Mesendoderm (in vitro differentiated cells): ENCODE measurements at regions not wholly inside any gene's neighbourhood (a gene's known extent, or its start where the extent isn't known, plus 50 kb on each side); places are given as distances from the start of the nearest gene placed in this dataset.

Experiments used
- DNase-seq: peaks from one replicate; pipeline ENCODE4 v3.0.0; 2013
- H2AK5ac ChIP-seq: 2 replicates; pipeline ENCODE4 v1.6.1; 2013; ENCODE audit warnings: low read length, inconsistent platforms
- H2BK120ac ChIP-seq: 2 replicates; pipeline ENCODE4 v1.6.1; 2013; ENCODE audit warnings: low read depth, mild to moderate bottlenecking, low read length, moderate library complexity, mixed read lengths
- H2BK15ac ChIP-seq: replicated peaks from 2 replicates; pipeline ENCODE4 v1.6.1; 2013; ENCODE audit warnings: low read depth, mild to moderate bottlenecking, moderate library complexity
- H2BK5ac ChIP-seq: 2 replicates; pipeline ENCODE4 v1.6.1; 2013; ENCODE audit warnings: low read length, inconsistent platforms
- H3K18ac ChIP-seq: 2 replicates; pipeline ENCODE4 v1.6.1; 2013; ENCODE audit warnings: mild to moderate bottlenecking, low read length, mixed read lengths
- H3K23ac ChIP-seq: one replicate; pipeline ENCODE4 v1.6.1; 2013; ENCODE audit warnings: low read length
- H3K27ac ChIP-seq: 2 replicates; pipeline ENCODE4 v1.5.1; 2013; ENCODE audit warnings: low read depth, mild to moderate bottlenecking, inconsistent platforms, low read length, moderate library complexity
- H3K27me3 ChIP-seq: 2 replicates; pipeline ENCODE4 v1.6.1; 2013; ENCODE audit warnings: low read length, control low read depth, mild to moderate bottlenecking, inconsistent platforms; ENCODE audit not compliant: insufficient read depth, poor library complexity
- H3K36me3 ChIP-seq: 2 replicates; pipeline ENCODE4 v1.6.1; 2013; ENCODE audit warnings: low read length, inconsistent platforms; ENCODE audit not compliant: control insufficient read depth, insufficient read depth
- H3K4ac ChIP-seq: one replicate; pipeline ENCODE4 v1.6.1; 2013; ENCODE audit warnings: low read depth, mild to moderate bottlenecking, low read length, moderate library complexity
- H3K4me1 ChIP-seq: 2 replicates; pipeline ENCODE4 v1.6.1; 2013; ENCODE audit warnings: low read depth, low read length, inconsistent platforms; ENCODE audit not compliant: control insufficient read depth
- H3K4me2 ChIP-seq: 2 replicates; pipeline ENCODE4 v1.6.1; 2013; ENCODE audit warnings: low read length
- H3K4me3 ChIP-seq: 2 replicates; pipeline ENCODE4 v1.5.1; 2013; ENCODE audit warnings: mild to moderate bottlenecking, low read length
- H3K56ac ChIP-seq: one replicate; pipeline ENCODE4 v1.6.1; 2013; ENCODE audit warnings: low read length
- H3K79me1 ChIP-seq: 2 replicates; pipeline ENCODE4 v1.6.1; 2013; ENCODE audit warnings: low read length, inconsistent platforms
- H3K79me2 ChIP-seq: 2 replicates; pipeline ENCODE4 v1.6.1; 2013; ENCODE audit warnings: mild to moderate bottlenecking, low read length; ENCODE audit not compliant: control insufficient read depth, insufficient read depth
- H3K9ac ChIP-seq: 2 replicates; pipeline ENCODE4 v1.6.1; 2013; ENCODE audit warnings: low read length, inconsistent platforms
- H4K5ac ChIP-seq: one replicate; pipeline ENCODE4 v1.6.1; 2013; ENCODE audit warnings: low read length
- H4K8ac ChIP-seq: one replicate; pipeline ENCODE4 v1.6.1; 2013; ENCODE audit warnings: low read depth, mild to moderate bottlenecking, control low read depth, low read length, moderate library complexity
- WGBS: extraction: QIAGEN DNeasy Blood & Tissue Kit; methylation state at CpG from one replicate; pipeline ENCODE4 v1.1.7; 2013; ENCODE audit warnings: low lambda C conversion rate, missing lambda C conversion rate; ENCODE audit not compliant: insufficient coverage; ENCODE audit errors: extremely low coverage; 5-methylcytosine and 5-hydroxymethylcytosine counted together

- no peaks in the 10 kb centered on the region for H3K4me1 ChIP-seq
- H3K56ac ChIP-seq: no peak overlapping the region
- H4K5ac ChIP-seq: no peak overlapping the region
- no peak overlapping the region for H3K23ac ChIP-seq
- no peak overlapping the region for H3K18ac ChIP-seq
- no peak overlapping the region for H2BK120ac ChIP-seq
- DNase-seq: no peak
- H3K4me2 ChIP-seq: no peak overlapping the region
- WGBS: no CpG with 5 or more reads among the region's 3 CpGs
- no peaks in the 10 kb centered on the region for H3K79me1 ChIP-seq
- H3K36me3 ChIP-seq: no peaks in the 10 kb centered on the region
- no peak overlapping the region for H2BK5ac ChIP-seq
- H3K9ac ChIP-seq: no peak overlapping the region
- H3K4me3 ChIP-seq: no peak overlapping the region
- H2BK15ac ChIP-seq: no peak overlapping the region
- H2AK5ac ChIP-seq: no peak overlapping the region
- H3K79me2 ChIP-seq: no peaks in the 10 kb centered on the region
- H4K8ac ChIP-seq: no peak overlapping the region
- no peak overlapping the region for H3K27ac ChIP-seq
- no peak overlapping the region for H3K4ac ChIP-seq
- no peaks in the 10 kb centered on the region for H3K27me3 ChIP-seq
Observed at GRCh38 chr3:5675319-5675718, 487.8 kb downstream of the EDEM1 start.

GRCh38 chr3:5677555-5677954, 490.0 kb downstream of the EDEM1 start:
- no peak overlapping the region for H3K9ac ChIP-seq
- H3K27me3 ChIP-seq: no peaks in the 10 kb centered on the region
- H3K18ac ChIP-seq: no peak overlapping the region
- no CpG with 5 or more reads among the region's 6 CpGs for WGBS
- no peak overlapping the region for H4K5ac ChIP-seq
- DNase-seq: no peak
- H4K8ac ChIP-seq: no peak overlapping the region
- no peak overlapping the region for H2BK120ac ChIP-seq
- no peak overlapping the region for H3K23ac ChIP-seq
- no peaks in the 10 kb centered on the region for H3K4me1 ChIP-seq
- H3K56ac ChIP-seq: no peak overlapping the region
- H3K4me2 ChIP-seq: no peak overlapping the region
- H3K36me3 ChIP-seq: no peaks in the 10 kb centered on the region
- H2AK5ac ChIP-seq: no peak overlapping the region
- H3K79me1 ChIP-seq: no peaks in the 10 kb centered on the region
- H3K4ac ChIP-seq: no peak overlapping the region
- H3K79me2 ChIP-seq: no peaks in the 10 kb centered on the region
- no peak overlapping the region for H2BK5ac ChIP-seq
- no peak overlapping the region for H3K4me3 ChIP-seq
- no peak overlapping the region for H3K27ac ChIP-seq
- H2BK15ac ChIP-seq: no peak overlapping the region

GRCh38 chr3:5678248-5678647, 490.7 kb downstream of the EDEM1 start:
- H3K9ac ChIP-seq: no peak overlapping the region
- DNase-seq: no peak
- no peaks in the 10 kb centered on the region for H3K79me2 ChIP-seq
- H4K8ac ChIP-seq: no peak overlapping the region
- no peaks in the 10 kb centered on the region for H3K4me1 ChIP-seq
- H3K23ac ChIP-seq: no peak overlapping the region
- no peaks in the 10 kb centered on the region for H3K36me3 ChIP-seq
- no peaks in the 10 kb centered on the region for H3K79me1 ChIP-seq
- no peak overlapping the region for H2BK120ac ChIP-seq
- no peak overlapping the region for H2BK15ac ChIP-seq
- WGBS: no CpG with 5 or more reads among the region's 2 CpGs
- H3K27me3 ChIP-seq: no peaks in the 10 kb centered on the region
- H3K4me3 ChIP-seq: no peak overlapping the region
- H2AK5ac ChIP-seq: no peak overlapping the region
- no peak overlapping the region for H3K4ac ChIP-seq
- no peak overlapping the region for H3K18ac ChIP-seq
- H3K27ac ChIP-seq: no peak overlapping the region
- H4K5ac ChIP-seq: no peak overlapping the region
- no peak overlapping the region for H3K56ac ChIP-seq
- H3K4me2 ChIP-seq: no peak overlapping the region
- H2BK5ac ChIP-seq: no peak overlapping the region

GRCh38 chr3:5678844-5679243, 491.3 kb downstream of the EDEM1 start:
- Histone ChIP-seq H3K27me3 (no peaks in the 10 kb centered on the region), H3K36me3 (no peaks in the 10 kb centered on the region), H3K27ac (no peak overlapping the region), H3K23ac (no peak overlapping the region), H2AK5ac (no peak overlapping the region), H3K4me2 (no peak overlapping the region), H2BK120ac (no peak overlapping the region), H4K8ac (no peak overlapping the region), H2BK15ac (no peak overlapping the region), H2BK5ac (no peak overlapping the region), H3K4me1 (no peaks in the 10 kb centered on the region), H3K79me1 (no peaks in the 10 kb centered on the region), H4K5ac (no peak overlapping the region), H3K4me3 (no peak overlapping the region), H3K79me2 (no peaks in the 10 kb centered on the region), H3K9ac (no peak overlapping the region), H3K56ac (no peak overlapping the region), H3K18ac (no peak overlapping the region), H3K4ac (no peak overlapping the region)
- no CpG with 5 or more reads among the region's 5 CpGs for WGBS
- no peak for DNase-seq

DNA sequence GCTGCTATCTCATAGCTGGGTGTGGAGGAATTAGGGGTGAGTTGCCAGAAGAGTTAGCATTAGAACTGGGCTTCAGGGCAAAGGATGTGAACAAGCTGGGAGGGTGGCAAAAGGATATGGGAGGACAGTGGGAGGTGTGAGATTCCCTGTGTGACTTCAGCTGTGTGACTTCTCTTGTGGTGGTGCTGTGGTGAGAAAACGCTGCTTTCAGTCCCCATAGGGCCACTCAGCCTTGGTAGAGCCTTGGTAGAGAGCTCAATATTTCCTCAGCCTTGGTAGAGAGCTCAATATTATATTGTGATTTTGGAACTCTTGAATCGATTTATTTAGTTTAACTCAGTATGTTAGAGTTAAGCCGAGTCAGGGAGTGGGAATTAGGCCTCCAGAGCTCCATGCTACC, 499.7 kb downstream of the EDEM1 start:
- Histone ChIP-seq H3K4me2 (no peak overlapping the region), H3K56ac (no peak overlapping the region), H3K27me3 (no peaks in the 10 kb centered on the region), H3K36me3 (no peaks in the 10 kb centered on the region), H4K8ac (no peak overlapping the region), H4K5ac (no peak overlapping the region), H3K79me2 (no peaks in the 10 kb centered on the region), H3K4me1 (no peaks in the 10 kb centered on the region), H3K9ac (no peak overlapping the region), H3K4me3 (no peak overlapping the region), H3K79me1 (no peaks in the 10 kb centered on the region), H2BK5ac (no peak overlapping the region), H3K4ac (no peak overlapping the region), H2BK120ac (no peak overlapping the region), H2BK15ac (no peak overlapping the region), H3K18ac (no peak overlapping the region), H3K23ac (no peak overlapping the region), H3K27ac (no peak overlapping the region), H2AK5ac (no peak overlapping the region)
- no CpG with 5 or more reads among the region's 3 CpGs for WGBS
- peak; percentile 33 for DNase-seq

- Histone ChIP-seq H3K27me3 (no peaks in the 10 kb centered on the region), H4K5ac (no peak overlapping the region), H2BK120ac (no peak overlapping the region), H4K8ac (no peak overlapping the region), H3K9ac (no peak overlapping the region), H2BK5ac (no peak overlapping the region), H3K79me1 (no peaks in the 10 kb centered on the region), H3K27ac (no peak overlapping the region), H3K23ac (no peak overlapping the region), H2AK5ac (no peak overlapping the region), H3K4me1 (no peaks in the 10 kb centered on the region), H3K4ac (no peak overlapping the region), H3K4me3 (no peak overlapping the region), H3K36me3 (no peaks in the 10 kb centered on the region), H3K56ac (no peak overlapping the region), H3K18ac (no peak overlapping the region), H2BK15ac (no peak overlapping the region), H3K79me2 (no peaks in the 10 kb centered on the region), H3K4me2 (no peak overlapping the region)
- no peak for DNase-seq
Observed at GRCh38 chr3:5690490-5690889, 503.0 kb downstream of the EDEM1 start.
